HL-60 (cell line): ENCODE measurements at regions not wholly inside any gene's neighbourhood (a gene's known extent, or its start where the extent isn't known, plus 50 kb on each side); places are given as distances from the start of the nearest gene placed in this dataset.

Experiments
- GABPA ChIP-seq: IDR thresholded peaks from 2 replicates; pipeline ENCODE4 v1.6.1; 2012; ENCODE audit warnings: low read depth
- POLR2AphosphoS5 ChIP-seq: IDR thresholded peaks from 2 replicates; pipeline ENCODE4 v1.6.1; 2012; ENCODE audit warnings: low read depth
- SPI1 ChIP-seq: IDR thresholded peaks from 2 replicates; pipeline ENCODE4 v1.6.1; 2012; ENCODE audit warnings: low read depth, mild to moderate bottlenecking, borderline replicate concordance
- TF ChIP-seq, protein P1 (sequence below): IDR thresholded peaks from one replicate; pipeline ENCODE4 v1.5.1; 2011; ENCODE audit warnings: low read length, control low read depth, inconsistent platforms; ENCODE audit not compliant: insufficient read depth

DNA sequence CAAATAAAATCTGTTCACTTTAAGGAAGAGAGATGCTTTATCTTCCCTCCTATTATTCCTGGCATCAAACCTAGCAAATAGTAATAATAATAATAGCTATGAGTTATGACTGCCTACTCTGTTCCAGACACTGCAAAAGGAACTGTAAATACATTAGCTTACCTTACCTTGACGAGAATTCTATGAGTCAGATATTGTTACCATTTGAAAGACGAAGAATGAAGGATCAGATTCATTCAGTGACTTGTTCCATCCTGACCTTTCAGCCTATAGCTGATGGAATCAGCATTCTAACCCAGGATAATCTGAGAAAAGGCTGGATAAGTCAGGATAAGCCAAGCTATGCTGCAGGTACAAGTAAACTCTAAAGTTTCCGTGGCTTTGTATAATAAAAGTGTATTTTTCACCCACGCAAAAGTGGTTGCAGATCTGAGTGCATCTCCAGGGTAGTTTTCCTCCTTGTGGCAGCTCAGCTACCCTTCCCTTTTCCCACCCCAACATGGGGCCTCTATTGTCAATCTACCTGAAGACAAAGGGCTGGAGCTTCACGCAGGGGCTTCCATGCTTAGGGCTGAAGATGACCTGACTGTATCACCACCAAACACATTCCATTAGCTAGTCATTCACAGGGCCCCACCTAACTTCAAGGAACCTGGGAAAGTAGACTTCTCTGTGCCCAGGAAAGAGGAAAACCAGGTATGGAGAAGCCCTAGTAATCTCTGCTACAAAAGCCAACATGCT lies 57.2 kb upstream of the CCND2 start:
- TF ChIP-seq POLR2AphosphoS5, result no peak
- TF ChIP-seq, protein P1, sequence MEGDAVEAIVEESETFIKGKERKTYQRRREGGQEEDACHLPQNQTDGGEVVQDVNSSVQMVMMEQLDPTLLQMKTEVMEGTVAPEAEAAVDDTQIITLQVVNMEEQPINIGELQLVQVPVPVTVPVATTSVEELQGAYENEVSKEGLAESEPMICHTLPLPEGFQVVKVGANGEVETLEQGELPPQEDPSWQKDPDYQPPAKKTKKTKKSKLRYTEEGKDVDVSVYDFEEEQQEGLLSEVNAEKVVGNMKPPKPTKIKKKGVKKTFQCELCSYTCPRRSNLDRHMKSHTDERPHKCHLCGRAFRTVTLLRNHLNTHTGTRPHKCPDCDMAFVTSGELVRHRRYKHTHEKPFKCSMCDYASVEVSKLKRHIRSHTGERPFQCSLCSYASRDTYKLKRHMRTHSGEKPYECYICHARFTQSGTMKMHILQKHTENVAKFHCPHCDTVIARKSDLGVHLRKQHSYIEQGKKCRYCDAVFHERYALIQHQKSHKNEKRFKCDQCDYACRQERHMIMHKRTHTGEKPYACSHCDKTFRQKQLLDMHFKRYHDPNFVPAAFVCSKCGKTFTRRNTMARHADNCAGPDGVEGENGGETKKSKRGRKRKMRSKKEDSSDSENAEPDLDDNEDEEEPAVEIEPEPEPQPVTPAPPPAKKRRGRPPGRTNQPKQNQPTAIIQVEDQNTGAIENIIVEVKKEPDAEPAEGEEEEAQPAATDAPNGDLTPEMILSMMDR, result no peak
- TF ChIP-seq SPI1, result no peak
- TF ChIP-seq GABPA, result no peak
